ENCODE measurements at regions not wholly inside any gene's neighbourhood (a gene's known extent, or its start where the extent isn't known, plus 50 kb on each side); places are given as distances from the start of the nearest gene placed in this dataset.

DNA sequence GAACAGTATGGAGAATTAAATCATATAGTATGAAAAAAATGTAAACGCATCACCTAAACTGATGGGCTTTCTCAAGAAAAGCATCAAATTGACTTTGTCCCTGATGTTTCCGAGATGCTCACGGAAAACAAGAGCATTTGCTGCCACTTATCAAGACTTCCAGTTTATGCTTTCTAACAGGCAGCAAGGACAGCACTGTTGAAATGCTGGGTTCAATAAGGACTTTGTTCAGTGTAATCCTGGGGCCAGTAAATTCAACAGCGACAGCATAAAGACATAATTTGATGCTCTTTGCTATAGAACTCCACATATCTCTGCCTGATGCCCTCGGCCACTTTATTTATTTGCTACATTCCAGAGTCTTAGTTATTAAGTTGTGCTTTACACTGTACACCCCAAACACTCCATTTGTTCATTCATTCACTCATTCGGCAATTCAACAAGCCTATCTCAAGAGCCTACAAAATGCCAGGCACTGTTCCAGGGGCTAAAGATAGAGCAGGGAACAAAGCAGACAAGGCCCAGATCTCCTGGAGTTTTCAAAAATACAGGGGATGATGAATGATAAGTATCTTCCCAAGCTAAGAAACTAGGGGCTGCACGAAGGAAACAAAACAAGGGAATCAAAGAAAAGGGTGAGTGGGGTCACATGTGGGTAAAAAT lies 294.6 kb downstream of the ZNF608 start:
- no peak overlapping the region for H3K27ac ChIP-seq
- TF ChIP-seq CTCF (conservative IDR thresholded peaks at IDR 0.05): no peak
- no peak for TF ChIP-seq ZFX (IDR thresholded peaks at IDR 0.05)

GRCh38 chr5:124446120-124446519 lies 300.3 kb downstream of the ZNF608 start:
- no peak for TF ChIP-seq ZFX (IDR thresholded peaks at IDR 0.05)
- no peak overlapping the region for H3K27ac ChIP-seq

DNA sequence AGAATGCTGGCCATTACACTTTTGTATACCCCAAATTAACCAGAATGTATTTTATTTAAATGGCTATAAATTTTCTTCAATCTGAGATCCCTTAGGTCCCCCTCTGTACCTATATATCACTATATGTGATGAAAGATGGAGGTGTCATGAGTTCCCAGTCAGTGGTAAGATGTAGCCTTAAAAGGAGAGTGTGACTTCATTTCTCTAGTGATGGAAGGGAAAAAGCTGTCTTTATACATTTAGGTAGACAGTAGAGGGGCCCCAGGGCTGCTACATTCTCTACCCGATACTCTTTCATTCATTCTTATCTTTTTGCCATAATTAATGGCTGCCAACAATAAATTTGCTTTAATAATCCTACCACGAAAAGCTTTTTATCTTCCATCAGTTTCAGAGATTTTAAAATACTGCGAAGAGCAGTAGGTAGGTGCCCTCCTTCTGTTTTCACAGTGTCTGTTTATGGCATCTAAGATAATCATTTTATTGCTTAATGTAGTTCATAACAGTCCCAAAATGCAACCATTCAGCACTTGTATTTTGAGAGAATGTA lies 301.3 kb downstream of the ZNF608 start:
- H3K27ac ChIP-seq: no peak overlapping the region
- TF ChIP-seq CTCF (conservative IDR thresholded peaks at IDR 0.05): no peak
- no peak for TF ChIP-seq ZFX (IDR thresholded peaks at IDR 0.05)

GRCh38 chr5:124444147-124444775 lies 302.2 kb downstream of the ZNF608 start:
- H3K27ac ChIP-seq: no peak overlapping the region
- TF ChIP-seq CTCF (conservative IDR thresholded peaks at IDR 0.05) (no peak), ZFX (IDR thresholded peaks at IDR 0.05) (no peak)

GRCh38 chr5:124440471-124440870 lies 306.0 kb downstream of the ZNF608 start:
- no peak overlapping the region for H3K27ac ChIP-seq
- TF ChIP-seq ZFX (IDR thresholded peaks at IDR 0.05) (no peak), CTCF (conservative IDR thresholded peaks at IDR 0.05) (no peak)

DNA sequence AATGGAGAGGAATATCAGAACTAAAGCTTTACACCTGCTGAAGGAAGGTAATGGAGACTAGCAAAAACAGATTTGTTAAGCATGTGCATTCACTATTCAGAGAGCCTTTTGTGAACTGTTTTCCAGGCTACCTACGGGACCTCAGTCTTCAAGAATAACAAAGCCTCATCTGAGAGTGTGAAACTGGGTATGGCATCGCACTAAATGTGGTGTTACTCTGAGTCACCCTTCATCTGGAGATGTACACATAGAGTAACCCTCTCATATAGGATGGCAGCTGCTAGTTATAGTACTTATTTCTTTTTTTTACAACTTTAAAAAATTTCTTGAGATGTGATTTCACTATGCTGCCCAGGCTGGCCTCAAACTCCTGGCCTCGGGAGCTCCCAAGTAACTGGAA lies 306.8 kb downstream of the ZNF608 start:
- TF ChIP-seq ZFX (IDR thresholded peaks at IDR 0.05) (no peak), CTCF (conservative IDR thresholded peaks at IDR 0.05) (no peak)
- no peak overlapping the region for H3K27ac ChIP-seq

DNA sequence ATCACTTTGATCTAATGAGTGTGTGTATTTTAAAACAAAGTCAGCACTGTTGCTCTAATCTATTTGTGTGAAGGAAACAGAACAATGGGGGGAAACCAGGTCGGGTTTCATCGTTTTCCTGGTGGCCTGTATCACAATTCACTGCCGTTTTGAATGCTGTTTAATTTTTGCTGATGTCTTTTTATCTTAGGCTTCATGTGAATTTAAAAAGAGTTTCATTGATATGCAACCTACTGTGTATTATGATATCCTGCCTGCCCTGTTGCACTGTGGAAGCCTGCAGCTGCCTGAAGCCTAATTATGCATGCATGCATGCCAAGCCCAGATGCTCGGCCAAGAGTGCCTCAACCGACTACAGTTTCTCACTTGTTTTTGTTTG lies 307.5 kb downstream of the ZNF608 start:
- TF ChIP-seq ZFX (IDR thresholded peaks at IDR 0.05): no peak
- TF ChIP-seq CTCF (conservative IDR thresholded peaks at IDR 0.05): no peak
- no peak overlapping the region for H3K27ac ChIP-seq
